ENCODE measurements at regions not wholly inside any gene's neighbourhood (a gene's known extent, or its start where the extent isn't known, plus 50 kb on each side); places are given as distances from the start of the nearest gene placed in this dataset.

GRCh38 chr11:97414801-97415200 is 1025.0 kb downstream of the JRKL start:
- no peak for DNase-seq (ENCODE audit: low spot score)

- DNase-seq (ENCODE audit: low spot score), result no peak
These were observed 1029.9 kb downstream of the JRKL start for GRCh38 chr11:97419729-97420128.

DNA sequence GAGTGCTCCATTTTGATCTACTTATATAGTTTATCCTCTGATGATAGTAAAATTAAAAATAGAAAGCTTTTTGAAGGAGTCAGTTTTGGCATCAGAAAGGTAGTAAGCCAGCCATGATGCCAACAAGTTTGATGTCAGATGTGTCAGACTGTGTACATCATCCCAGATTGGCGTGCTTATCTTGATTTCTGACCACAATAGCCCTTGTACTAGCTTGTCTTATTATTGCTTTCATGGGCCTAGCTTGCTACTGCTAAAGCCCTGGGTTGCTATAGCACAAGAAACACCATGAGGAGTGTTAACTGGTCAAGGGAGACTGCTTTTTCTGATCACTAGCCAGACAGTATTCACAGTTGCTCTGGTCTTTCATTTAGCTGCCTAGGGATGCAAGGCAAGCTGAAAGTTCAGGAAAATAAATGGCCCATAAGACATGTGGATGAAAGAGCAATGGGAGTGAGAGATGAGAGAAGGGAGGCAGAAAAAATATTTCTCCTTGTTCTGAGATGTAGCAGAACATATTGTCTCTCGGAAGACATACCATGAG is 1038.5 kb downstream of the JRKL start:
- no peak for DNase-seq (ENCODE audit: low spot score)

DNA sequence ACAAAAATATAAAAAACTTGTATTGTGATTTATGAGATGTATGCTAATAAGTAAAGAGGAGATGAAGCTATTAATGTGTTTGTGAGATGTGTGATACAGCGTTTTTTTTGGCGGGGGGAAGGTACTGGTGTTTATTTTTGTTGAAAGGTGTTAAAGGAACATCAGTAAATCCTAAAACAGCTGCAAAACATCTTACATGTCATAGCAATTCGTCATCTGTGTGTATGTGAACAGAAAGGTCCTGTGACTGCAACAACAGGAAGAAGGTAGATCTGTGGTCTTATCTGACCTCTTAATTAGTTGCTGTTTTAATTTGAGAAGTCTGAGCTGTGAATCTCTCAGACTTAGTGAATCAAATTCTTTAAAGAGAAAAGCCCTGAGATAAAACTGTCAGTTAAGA is 1041.1 kb downstream of the JRKL start:
- peak; percentile 2 for DNase-seq (ENCODE audit: low spot score)

DNA sequence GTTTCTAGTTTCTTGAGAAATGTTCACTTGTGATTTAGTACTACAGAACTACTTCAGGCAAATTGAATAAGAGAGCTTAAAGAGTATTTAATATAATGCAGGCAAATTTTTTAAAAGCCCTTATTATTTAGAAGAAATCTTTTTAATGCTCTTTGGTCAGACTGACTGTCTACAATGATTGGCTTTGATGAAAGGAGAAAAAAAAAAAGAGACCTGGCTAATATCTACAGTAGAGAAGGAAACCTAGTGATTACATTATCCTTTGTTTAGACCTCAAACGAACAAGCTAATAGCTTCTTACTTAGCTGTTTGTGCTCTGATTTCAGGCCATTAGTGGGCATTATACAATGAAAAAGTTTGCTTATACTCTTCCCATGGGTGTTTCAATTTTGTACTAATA is 1043.1 kb downstream of the JRKL start:
- DNase-seq (ENCODE audit: low spot score), result peak; percentile 72

GRCh38 chr11:97445561-97445960 is 1055.7 kb downstream of the JRKL start:
- DNase-seq (ENCODE audit: low spot score), result no peak

GRCh38 chr11:97451441-97451840 is 1061.6 kb downstream of the JRKL start:
- DNase-seq (ENCODE audit: low spot score), result no peak

- peak; percentile 2 for DNase-seq (ENCODE audit: low spot score)
These were observed 1065.2 kb downstream of the JRKL start for GRCh38 chr11:97454988-97455387.

DNA sequence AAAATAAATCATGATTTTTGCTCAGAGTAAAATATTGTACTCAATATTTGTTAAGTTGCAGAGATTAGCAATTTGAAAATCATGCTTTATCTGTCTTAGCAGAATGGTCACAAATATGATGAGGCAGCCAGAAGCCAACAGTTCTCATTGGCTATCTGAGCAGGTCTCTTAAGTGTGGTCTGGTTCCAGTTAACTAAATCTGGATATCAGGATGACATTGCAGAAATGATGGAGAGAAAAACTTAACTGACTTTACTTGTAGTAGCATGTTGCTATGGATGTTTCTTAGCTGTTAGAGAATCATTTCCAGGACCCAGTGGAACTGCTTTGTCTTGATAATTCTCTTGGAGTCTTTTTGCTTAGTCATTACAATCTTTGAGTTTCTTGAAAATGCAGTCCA is 1070.3 kb downstream of the JRKL start:
- peak; percentile 82 for DNase-seq (ENCODE audit: low spot score)

DNA sequence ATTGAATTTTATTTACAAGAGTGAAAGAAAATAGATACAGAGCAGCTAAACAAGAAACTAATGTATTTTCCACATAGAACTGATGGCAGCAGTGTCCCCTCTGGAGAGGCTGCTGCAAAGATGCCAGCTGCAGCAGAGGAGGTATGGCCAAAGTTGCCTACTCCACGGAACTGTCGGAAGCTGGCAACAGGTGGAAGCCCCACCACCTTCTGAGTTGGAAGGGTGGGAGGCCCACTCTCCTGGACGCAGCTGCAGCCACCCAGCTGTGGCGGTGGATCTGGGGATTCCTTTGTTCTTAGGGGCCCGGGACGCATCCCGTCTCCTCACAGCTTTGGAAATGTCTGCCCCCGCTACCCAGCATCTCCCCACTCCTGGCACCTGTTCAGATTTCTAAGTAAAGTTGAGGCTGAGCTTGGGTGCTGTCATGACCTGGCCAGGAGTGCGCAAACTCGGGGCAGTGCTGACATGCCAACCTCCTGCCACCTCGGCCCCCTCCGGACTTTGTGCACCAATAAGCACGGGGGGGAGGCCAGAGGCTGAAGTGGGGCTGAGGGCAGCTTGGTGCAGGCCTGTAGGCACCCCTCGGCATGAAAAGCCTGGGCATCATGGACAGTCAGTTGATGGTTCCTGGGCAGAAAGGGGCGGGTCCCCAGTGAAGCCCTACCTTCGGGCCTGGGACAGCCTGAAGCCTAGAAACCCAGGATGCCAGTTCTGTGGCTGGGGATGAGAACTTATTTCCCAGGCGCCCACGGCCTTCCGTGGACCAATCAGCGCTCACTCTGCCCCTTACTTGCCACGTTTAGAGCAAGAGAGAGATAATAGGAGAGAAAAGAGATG is 1071.4 kb downstream of the JRKL start:
- DNase-seq (ENCODE audit: low spot score), result no peak

GRCh38 chr11:97461934-97462333 is 1072.1 kb downstream of the JRKL start:
- DNase-seq (ENCODE audit: low spot score), result no peak

DNA sequence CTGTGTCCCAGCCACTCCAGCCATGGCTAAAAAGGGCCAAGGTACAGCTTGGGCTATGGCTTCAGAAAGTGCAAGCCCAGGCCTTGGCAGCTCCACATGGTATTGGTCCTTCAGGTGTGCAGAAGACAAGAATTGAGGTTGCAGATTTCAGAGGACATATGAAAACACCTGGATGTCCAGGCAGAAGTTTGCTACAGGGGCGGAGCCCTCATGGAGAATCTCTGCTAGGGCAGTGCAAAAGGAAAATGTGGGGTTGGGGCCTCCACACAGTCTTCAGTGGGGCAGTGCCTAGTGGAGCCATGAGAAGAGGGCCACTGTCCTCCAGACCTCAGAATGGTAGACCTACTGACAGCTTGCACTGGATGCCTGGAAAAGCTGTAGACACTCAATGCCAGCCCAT is 1074.1 kb downstream of the JRKL start:
- DNase-seq (ENCODE audit: low spot score), result no peak

- DNase-seq (ENCODE audit: low spot score), result no peak
These were observed 1081.7 kb downstream of the JRKL start for GRCh38 chr11:97471480-97471879.

DNA sequence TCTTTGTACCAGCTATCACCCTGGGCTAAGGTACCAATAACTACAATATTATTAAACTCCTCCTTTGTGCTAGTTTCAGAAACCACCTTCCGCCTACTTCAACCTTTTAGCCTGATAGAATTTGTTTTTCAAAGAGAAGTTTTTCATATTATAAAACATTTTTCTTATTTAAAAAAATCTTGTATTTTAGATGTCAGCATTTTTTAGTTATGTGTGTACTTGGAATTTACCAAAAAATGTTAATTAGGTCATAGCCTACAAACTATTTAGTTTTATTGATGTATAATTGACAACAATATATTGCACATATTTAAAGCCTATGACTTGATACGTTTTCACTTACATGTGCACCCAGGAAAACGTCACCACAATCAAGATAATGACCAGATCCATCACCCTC is 1097.6 kb downstream of the JRKL start:
- no peak for DNase-seq (ENCODE audit: low spot score)

DNA sequence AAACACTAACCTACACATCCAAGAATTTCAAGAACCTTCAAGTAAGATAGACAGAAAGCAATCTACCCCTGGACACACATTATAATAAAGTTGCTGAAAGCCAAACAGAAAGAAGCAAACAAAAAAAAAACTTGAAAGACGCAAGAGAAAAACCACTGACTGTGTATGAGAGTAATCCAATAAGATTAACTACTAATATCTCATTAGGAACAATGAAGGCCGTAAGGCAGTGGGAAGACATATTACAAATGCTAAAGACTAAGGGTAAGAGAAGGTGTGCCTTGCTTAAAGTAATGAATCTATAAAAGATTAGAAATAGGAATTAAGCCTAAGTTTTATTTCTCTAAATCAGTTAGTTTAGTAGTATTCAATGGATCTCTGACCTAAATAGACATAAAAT is 1109.1 kb downstream of the JRKL start:
- DNase-seq (ENCODE audit: low spot score), result no peak

- no peak for DNase-seq (ENCODE audit: low spot score)
These were observed 1112.4 kb downstream of the JRKL start for GRCh38 chr11:97502201-97502600.

GRCh38 chr11:97506076-97506759 is 1116.4 kb downstream of the JRKL start:
- no peak for DNase-seq (ENCODE audit: low spot score)

- DNase-seq (ENCODE audit: low spot score), result no peak
These were observed 1124.6 kb downstream of the JRKL start for GRCh38 chr11:97514446-97514845.

- DNase-seq (ENCODE audit: low spot score), result no peak
These were observed 1126.9 kb downstream of the JRKL start for GRCh38 chr11:97516688-97517087.

- no peak for DNase-seq (ENCODE audit: low spot score)
These were observed 1135.5 kb downstream of the JRKL start for GRCh38 chr11:97525273-97525672.

- no peak for DNase-seq (ENCODE audit: low spot score)
These were observed 1147.8 kb downstream of the JRKL start for GRCh38 chr11:97537407-97538150.

DNA sequence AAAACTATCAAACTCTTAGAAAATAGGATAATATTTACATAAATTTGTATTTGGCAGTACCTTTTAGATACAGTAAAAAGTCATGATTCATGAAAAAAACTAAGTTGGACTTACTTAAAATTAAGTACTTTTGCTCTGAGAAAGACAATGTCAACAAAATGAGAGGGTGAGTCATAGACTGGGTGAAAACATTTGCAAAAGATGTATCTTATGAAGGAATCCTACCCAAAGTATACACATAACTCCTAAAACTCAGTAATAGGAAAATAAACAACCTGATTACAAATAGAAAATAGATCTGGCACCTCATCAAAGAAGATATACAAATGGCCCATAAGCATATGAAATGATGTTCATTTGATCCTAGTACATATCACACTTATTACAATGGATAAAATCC is 1154.6 kb downstream of the JRKL start:
- no peak for DNase-seq (ENCODE audit: low spot score)

All from SK-N-DZ (cell line).